ENCODE measurements at regions not wholly inside any gene's neighbourhood (a gene's known extent, or its start where the extent isn't known, plus 50 kb on each side); places are given as distances from the start of the nearest gene placed in this dataset.

GRCh38 chr18:51516478-51517038 lies 319.1 kb upstream of the MEX3C start:
- no peak for DNase-seq
- peaks cover 0 to 3% (median 0%) of the 10 kb centered on the region in 12 donors for H3K9me3 ChIP-seq
- H3K4me1 ChIP-seq: no peaks in the 10 kb centered on the region
- no peak overlapping the region for H3K27ac ChIP-seq
- 84 to 90% (median 89%) methylated on average over 5 of the region's 5 CpGs for WGBS, 4 donors
- TF ChIP-seq POLR2A (IDR thresholded peaks at IDR 0.05) (no peak), CTCF (IDR thresholded peaks at IDR 0.05) (no peak)
- no peaks in the 10 kb centered on the region for H3K27me3 ChIP-seq
- H3K36me3 ChIP-seq: no peaks in the 10 kb centered on the region
- intact Hi-C loops (cut with DNase I): no loop called here
- no peak overlapping the region for H3K4me3 ChIP-seq
- ATAC-seq: no peak

GRCh38 chr18:51519571-51519970 lies 322.1 kb upstream of the MEX3C start:
- intact Hi-C loops (cut with DNase I): no loop called here

GRCh38 chr18:51520676-51521180 lies 323.2 kb upstream of the MEX3C start:
- H3K4me1 ChIP-seq: no peaks in the 10 kb centered on the region
- H3K9me3 ChIP-seq: peaks cover 0 to 3% (median 0%) of the 10 kb centered on the region in 12 donors
- DNase-seq: no peak
- H3K27ac ChIP-seq: no peak overlapping the region
- intact Hi-C loops (cut with DNase I): no loop called here
- no peak overlapping the region for H3K4me3 ChIP-seq
- H3K36me3 ChIP-seq: no peaks in the 10 kb centered on the region
- 63 to 83% (median 74%) methylated on average over 1 of the region's 1 CpG for WGBS, 4 donors
- no peak for ATAC-seq
- no peaks in the 10 kb centered on the region for H3K27me3 ChIP-seq
- TF ChIP-seq POLR2A (IDR thresholded peaks at IDR 0.05) (no peak), CTCF (IDR thresholded peaks at IDR 0.05) (no peak)

More at GRCh38 chr18:51519571-51519970, 322.1 kb upstream of the MEX3C start:
- Histone ChIP-seq H3K27me3 (no peaks in the 10 kb centered on the region), H3K36me3 (no peaks in the 10 kb centered on the region), H3K9me3 (peaks cover 0 to 3% (median 0%) of the 10 kb centered on the region in 12 donors), H3K4me1 (no peaks in the 10 kb centered on the region), H3K27ac (no peak overlapping the region), H3K4me3 (no peak overlapping the region)
- DNase-seq: no peak
- no peak for ATAC-seq
- 59 to 71% (median 64%) methylated on average over 1 of the region's 1 CpG for WGBS, 4 donors
- TF ChIP-seq POLR2A (IDR thresholded peaks at IDR 0.05) (no peak), CTCF (IDR thresholded peaks at IDR 0.05) (no peak)

- no peak overlapping the region for H3K27ac ChIP-seq
- no peaks in the 10 kb centered on the region for H3K36me3 ChIP-seq
- no peaks in the 10 kb centered on the region for H3K27me3 ChIP-seq
- intact Hi-C loops (cut with DNase I): no loop called here
- WGBS, 4 donors: 70 to 81% (median 72%) methylated on average over 7 of the region's 7 CpGs
- DNase-seq: no peak
- H3K4me1 ChIP-seq: no peaks in the 10 kb centered on the region
- no peak for TF ChIP-seq POLR2A (IDR thresholded peaks at IDR 0.05)
- no peak for TF ChIP-seq CTCF (IDR thresholded peaks at IDR 0.05)
- no peak for ATAC-seq
- no peaks in the 10 kb centered on the region for H3K9me3 ChIP-seq
- H3K4me3 ChIP-seq: no peak overlapping the region
Observed at GRCh38 chr18:51522338-51522737, 324.9 kb upstream of the MEX3C start.

All from heart left ventricle (tissue), 16 donors.